ENCODE measurements at regions not wholly inside any gene's neighbourhood (a gene's known extent, or its start where the extent isn't known, plus 50 kb on each side); places are given as distances from the start of the nearest gene placed in this dataset.

- TF ChIP-seq, protein P1, sequence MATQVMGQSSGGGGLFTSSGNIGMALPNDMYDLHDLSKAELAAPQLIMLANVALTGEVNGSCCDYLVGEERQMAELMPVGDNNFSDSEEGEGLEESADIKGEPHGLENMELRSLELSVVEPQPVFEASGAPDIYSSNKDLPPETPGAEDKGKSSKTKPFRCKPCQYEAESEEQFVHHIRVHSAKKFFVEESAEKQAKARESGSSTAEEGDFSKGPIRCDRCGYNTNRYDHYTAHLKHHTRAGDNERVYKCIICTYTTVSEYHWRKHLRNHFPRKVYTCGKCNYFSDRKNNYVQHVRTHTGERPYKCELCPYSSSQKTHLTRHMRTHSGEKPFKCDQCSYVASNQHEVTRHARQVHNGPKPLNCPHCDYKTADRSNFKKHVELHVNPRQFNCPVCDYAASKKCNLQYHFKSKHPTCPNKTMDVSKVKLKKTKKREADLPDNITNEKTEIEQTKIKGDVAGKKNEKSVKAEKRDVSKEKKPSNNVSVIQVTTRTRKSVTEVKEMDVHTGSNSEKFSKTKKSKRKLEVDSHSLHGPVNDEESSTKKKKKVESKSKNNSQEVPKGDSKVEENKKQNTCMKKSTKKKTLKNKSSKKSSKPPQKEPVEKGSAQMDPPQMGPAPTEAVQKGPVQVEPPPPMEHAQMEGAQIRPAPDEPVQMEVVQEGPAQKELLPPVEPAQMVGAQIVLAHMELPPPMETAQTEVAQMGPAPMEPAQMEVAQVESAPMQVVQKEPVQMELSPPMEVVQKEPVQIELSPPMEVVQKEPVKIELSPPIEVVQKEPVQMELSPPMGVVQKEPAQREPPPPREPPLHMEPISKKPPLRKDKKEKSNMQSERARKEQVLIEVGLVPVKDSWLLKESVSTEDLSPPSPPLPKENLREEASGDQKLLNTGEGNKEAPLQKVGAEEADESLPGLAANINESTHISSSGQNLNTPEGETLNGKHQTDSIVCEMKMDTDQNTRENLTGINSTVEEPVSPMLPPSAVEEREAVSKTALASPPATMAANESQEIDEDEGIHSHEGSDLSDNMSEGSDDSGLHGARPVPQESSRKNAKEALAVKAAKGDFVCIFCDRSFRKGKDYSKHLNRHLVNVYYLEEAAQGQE (IDR thresholded peaks at IDR 0.05; ENCODE audit: unreplicated experiment) = no peak
- TF ChIP-seq ZNF114 (CRISPR knock-in tag; IDR thresholded peaks at IDR 0.05) (no peak), NANOG (IDR thresholded peaks at IDR 0.05; ENCODE audit: borderline replicate concordance) (no peak), CREB1 (CRISPR knock-in tag; IDR thresholded peaks at IDR 0.05; ENCODE audit: low read depth) (no peak)
These were observed 923.6 kb downstream of the NLGN4Y start (continued) for GRCh38 chrY:15447959-15448358.

DNA sequence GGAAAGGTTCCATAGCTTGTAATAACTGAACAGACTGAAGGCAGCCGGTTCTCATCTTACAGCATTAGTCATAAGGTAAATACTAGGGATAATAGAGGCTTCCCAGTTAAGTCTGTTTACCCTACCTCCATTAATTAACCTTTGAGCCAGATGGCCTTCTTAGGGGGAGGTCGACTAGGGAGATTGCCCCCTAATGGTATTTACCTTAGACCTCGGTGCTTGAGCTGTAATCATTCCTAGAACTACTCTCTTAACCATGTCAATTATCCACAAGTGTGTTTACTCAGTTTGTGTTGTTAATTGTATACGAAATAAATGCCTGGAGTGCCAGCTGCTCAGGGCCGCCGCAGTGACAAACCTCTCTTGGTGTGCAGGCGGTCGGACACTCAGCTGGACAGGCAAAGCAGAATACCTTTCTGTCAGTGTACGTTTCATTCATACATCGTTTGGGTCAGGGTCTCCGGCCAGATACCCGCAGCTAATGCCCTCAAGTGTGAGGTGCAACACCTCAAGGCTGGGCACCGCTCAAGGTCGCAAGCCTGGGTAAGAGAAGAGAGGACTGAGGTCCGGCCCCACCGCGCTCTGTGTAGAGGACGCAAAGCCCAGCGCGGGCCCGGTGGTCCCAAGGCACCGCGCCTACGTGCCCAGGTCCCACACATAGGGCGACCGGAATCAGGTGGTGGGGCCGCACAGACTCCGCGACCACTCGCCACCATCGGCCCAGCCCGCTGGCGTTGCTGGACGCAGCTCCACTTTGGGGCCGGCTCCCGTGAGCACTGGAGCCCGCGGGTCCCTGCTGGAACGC lies 931.0 kb downstream of the NLGN4Y start:
- no peak overlapping the region for H3K4me2 ChIP-seq
- H3K4me3 ChIP-seq = no peak overlapping the region
- H3K27ac ChIP-seq (ENCODE audit: low read depth) = no peak overlapping the region
- no peaks in the 10 kb centered on the region for H3F3A ChIP-seq (replicated peaks; ENCODE audit: low read depth)
- H3K9me3 Mint-ChIP-seq = peaks cover 9% of the 10 kb centered on the region; the same call in 2 of the 3 replicates
- no peaks in the 10 kb centered on the region for H4K20me1 ChIP-seq (replicated peaks; ENCODE audit: insufficient read depth)
- H3K27ac Mint-ChIP-seq = no peak overlapping the region
- no peaks in the 10 kb centered on the region for H3K79me2 ChIP-seq (replicated peaks; ENCODE audit: insufficient read depth)
- H3K36me3 ChIP-seq (ENCODE audit: insufficient read depth) = no peaks in the 10 kb centered on the region
- no peak overlapping the region for H2AFZ ChIP-seq
- no peak for DNase-seq (ENCODE audit: low spot score)
- no peaks in the 10 kb centered on the region for H3K27me3 ChIP-seq (ENCODE audit: insufficient read depth)
- H3K9me2 ChIP-seq (ENCODE audit: insufficient read depth) = no peaks in the 10 kb centered on the region
- no peak for ATAC-seq
- no peak overlapping the region for H3K4me3 Mint-ChIP-seq
- H3K4me1 Mint-ChIP-seq = peaks cover 5% of the 10 kb centered on the region; the same call in 2 of the 3 replicates
- H3K27me3 Mint-ChIP-seq (ENCODE audit: insufficient read depth, low read depth, poor library complexity) = no peaks in the 10 kb centered on the region
- H3K4me1 ChIP-seq (ENCODE audit: insufficient read depth) = 0 out of 2 replicates have a peak, but pooled peaks cover 3% of the 10 kb centered on the region
- peaks cover 11% of the 10 kb centered on the region; the same call in 2 of the 3 replicates for H3K36me3 Mint-ChIP-seq (ENCODE audit: low read depth)
- TF ChIP-seq ZNF331 (CRISPR knock-in tag; IDR thresholded peaks at IDR 0.05; ENCODE audit: low read depth) (no peak), STAT1 (IDR thresholded peaks at IDR 0.05; ENCODE audit: unreplicated experiment) (no peak), EZH2 (IDR thresholded peaks at IDR 0.05; ENCODE audit: low read depth, unreplicated experiment) (no peak), CTCF (conservative IDR thresholded peaks at IDR 0.05; ENCODE audit: low read depth in 2 of 2) (no peak), POLR2AphosphoS5 (IDR thresholded peaks at IDR 0.05; ENCODE audit: low read depth) (no peak), ZNF462 (CRISPR knock-in tag; IDR thresholded peaks at IDR 0.05) (no peak), JUNB (IDR thresholded peaks at IDR 0.05; ENCODE audit: unreplicated experiment) (no peak), ZNF114 (CRISPR knock-in tag; IDR thresholded peaks at IDR 0.05) (no peak), NANOG (IDR thresholded peaks at IDR 0.05; ENCODE audit: borderline replicate concordance) (no peak)
- TF ChIP-seq, protein P2, sequence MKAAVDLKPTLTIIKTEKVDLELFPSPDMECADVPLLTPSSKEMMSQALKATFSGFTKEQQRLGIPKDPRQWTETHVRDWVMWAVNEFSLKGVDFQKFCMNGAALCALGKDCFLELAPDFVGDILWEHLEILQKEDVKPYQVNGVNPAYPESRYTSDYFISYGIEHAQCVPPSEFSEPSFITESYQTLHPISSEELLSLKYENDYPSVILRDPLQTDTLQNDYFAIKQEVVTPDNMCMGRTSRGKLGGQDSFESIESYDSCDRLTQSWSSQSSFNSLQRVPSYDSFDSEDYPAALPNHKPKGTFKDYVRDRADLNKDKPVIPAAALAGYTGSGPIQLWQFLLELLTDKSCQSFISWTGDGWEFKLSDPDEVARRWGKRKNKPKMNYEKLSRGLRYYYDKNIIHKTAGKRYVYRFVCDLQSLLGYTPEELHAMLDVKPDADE (IDR thresholded peaks at IDR 0.05) = no peak
